Lung (tissue), 11 donors: ENCODE measurements at regions not wholly inside any gene's neighbourhood (a gene's known extent, or its start where the extent isn't known, plus 50 kb on each side); places are given as distances from the start of the nearest gene placed in this dataset.

Source experiments
- ATAC-seq: fragments of 200-7000 bp; cut with Tn5 transposase; one replicate; pipeline ENCODE4 v1.9.1; 2020; ENCODE audit warnings: moderate number of reproducible peaks; ENCODE audit not compliant: insufficient read depth, low FRiP score
- DNase-seq, 3 donors: peaks; one replicate each; pipeline ENCODE4 v3.0.0-alpha.2; 2013 to 2017
- H3K27ac ChIP-seq, 2 donors: one replicate each; pipeline ENCODE4 v1.5.1; 2013; ENCODE audit warnings: mild to moderate bottlenecking in 2 of 2, moderate library complexity in 2 of 2, control low read depth in 1 of 2, inconsistent platforms in 1 of 2, low read depth in 1 of 2, low read length in 1 of 2
- H3K27me3 ChIP-seq, 3 donors: one replicate each; pipeline ENCODE4 v1.5.1; 2013; ENCODE audit warnings: low read length in 2 of 3; ENCODE audit not compliant: control insufficient read depth in 3 of 3, insufficient read depth in 3 of 3
- H3K36me3 ChIP-seq, 4 donors: one replicate each; pipeline ENCODE4 v1.5.1; 2013; ENCODE audit warnings: low read length in 4 of 4, mild to moderate bottlenecking in 1 of 4, moderate library complexity in 1 of 4; ENCODE audit not compliant: control insufficient read depth in 4 of 4, insufficient read depth in 4 of 4
- H3K4me1 ChIP-seq, 5 donors: one replicate each; pipeline ENCODE4 v1.5.1; 2013; ENCODE audit warnings: low read length in 5 of 5, mild to moderate bottlenecking in 2 of 5, moderate library complexity in 1 of 5; ENCODE audit not compliant: control insufficient read depth in 5 of 5, insufficient read depth in 5 of 5
- H3K4me3 ChIP-seq: one replicate; pipeline ENCODE4 v1.5.1; 2013; ENCODE audit warnings: mild to moderate bottlenecking, control low read depth, moderate library complexity
- H3K9ac ChIP-seq, 2 donors: one replicate each; pipeline ENCODE4 v1.5.1; 2013; ENCODE audit warnings: low read length in 2 of 2, control low read depth in 1 of 2; ENCODE audit not compliant: insufficient read depth in 1 of 2
- H3K9me3 ChIP-seq, 4 donors: one replicate each; pipeline ENCODE4 v1.5.1; 2013; ENCODE audit warnings: low read length in 3 of 4, mild to moderate bottlenecking in 1 of 4, moderate library complexity in 1 of 4; ENCODE audit not compliant: control insufficient read depth in 4 of 4, insufficient read depth in 3 of 4
- WGBS, 2 donors: extraction: QIAGEN DNeasy Blood & Tissue Kit; methylation state at CpG; one replicate each; pipeline ENCODE4 v1.1.7; 2013; 5-methylcytosine and 5-hydroxymethylcytosine counted together
- TF ChIP-seq, protein P1 (sequence below): IDR thresholded peaks from 2 replicates; pipeline ENCODE4 v1.5.1; 2012; ENCODE audit warnings: mild to moderate bottlenecking; ENCODE audit errors: control extremely low read depth, extremely low read depth
- donor health status: control.
- donor health status: control.
- donor health status: Bipolar disorder and iron deficiency.
- donor health status: healthy.
- donor health status: DM: yes; HTN: yes; CAD: no.

- no peak overlapping the region for H3K4me3 ChIP-seq
- no peaks in the 10 kb centered on the region for H3K27me3 ChIP-seq
- TF ChIP-seq, protein P1, sequence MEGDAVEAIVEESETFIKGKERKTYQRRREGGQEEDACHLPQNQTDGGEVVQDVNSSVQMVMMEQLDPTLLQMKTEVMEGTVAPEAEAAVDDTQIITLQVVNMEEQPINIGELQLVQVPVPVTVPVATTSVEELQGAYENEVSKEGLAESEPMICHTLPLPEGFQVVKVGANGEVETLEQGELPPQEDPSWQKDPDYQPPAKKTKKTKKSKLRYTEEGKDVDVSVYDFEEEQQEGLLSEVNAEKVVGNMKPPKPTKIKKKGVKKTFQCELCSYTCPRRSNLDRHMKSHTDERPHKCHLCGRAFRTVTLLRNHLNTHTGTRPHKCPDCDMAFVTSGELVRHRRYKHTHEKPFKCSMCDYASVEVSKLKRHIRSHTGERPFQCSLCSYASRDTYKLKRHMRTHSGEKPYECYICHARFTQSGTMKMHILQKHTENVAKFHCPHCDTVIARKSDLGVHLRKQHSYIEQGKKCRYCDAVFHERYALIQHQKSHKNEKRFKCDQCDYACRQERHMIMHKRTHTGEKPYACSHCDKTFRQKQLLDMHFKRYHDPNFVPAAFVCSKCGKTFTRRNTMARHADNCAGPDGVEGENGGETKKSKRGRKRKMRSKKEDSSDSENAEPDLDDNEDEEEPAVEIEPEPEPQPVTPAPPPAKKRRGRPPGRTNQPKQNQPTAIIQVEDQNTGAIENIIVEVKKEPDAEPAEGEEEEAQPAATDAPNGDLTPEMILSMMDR: no peak
- no peaks in the 10 kb centered on the region for H3K4me1 ChIP-seq
- WGBS, 2 donors: 83 to 93% methylated on average over 15 of the region's 15 CpGs
- H3K9me3 ChIP-seq: peaks cover 0 to 7% (median 0%) of the 10 kb centered on the region in 4 donors
- no peaks in the 10 kb centered on the region for H3K36me3 ChIP-seq
- ATAC-seq (no peak), DNase-seq (no peak)
- no peak overlapping the region for H3K9ac ChIP-seq
- H3K27ac ChIP-seq: no peak overlapping the region
Observed at GRCh38 chr16:88325087-88325750, 57.5 kb upstream of the ZNF469 start.

GRCh38 chr16:88325976-88326375, 56.8 kb upstream of the ZNF469 start:
- Histone ChIP-seq H3K27me3 (no peaks in the 10 kb centered on the region), H3K36me3 (no peaks in the 10 kb centered on the region), H3K27ac (no peak overlapping the region), H3K9me3 (peaks cover 0 to 7% (median 0%) of the 10 kb centered on the region in 4 donors), H3K9ac (no peak overlapping the region), H3K4me3 (no peak overlapping the region), H3K4me1 (no peaks in the 10 kb centered on the region)
- 89 to 90% methylated on average over 3 of the region's 3 CpGs for WGBS, 2 donors
- ATAC-seq (no peak), DNase-seq (no peak)
- TF ChIP-seq, protein P1: no peak

DNA sequence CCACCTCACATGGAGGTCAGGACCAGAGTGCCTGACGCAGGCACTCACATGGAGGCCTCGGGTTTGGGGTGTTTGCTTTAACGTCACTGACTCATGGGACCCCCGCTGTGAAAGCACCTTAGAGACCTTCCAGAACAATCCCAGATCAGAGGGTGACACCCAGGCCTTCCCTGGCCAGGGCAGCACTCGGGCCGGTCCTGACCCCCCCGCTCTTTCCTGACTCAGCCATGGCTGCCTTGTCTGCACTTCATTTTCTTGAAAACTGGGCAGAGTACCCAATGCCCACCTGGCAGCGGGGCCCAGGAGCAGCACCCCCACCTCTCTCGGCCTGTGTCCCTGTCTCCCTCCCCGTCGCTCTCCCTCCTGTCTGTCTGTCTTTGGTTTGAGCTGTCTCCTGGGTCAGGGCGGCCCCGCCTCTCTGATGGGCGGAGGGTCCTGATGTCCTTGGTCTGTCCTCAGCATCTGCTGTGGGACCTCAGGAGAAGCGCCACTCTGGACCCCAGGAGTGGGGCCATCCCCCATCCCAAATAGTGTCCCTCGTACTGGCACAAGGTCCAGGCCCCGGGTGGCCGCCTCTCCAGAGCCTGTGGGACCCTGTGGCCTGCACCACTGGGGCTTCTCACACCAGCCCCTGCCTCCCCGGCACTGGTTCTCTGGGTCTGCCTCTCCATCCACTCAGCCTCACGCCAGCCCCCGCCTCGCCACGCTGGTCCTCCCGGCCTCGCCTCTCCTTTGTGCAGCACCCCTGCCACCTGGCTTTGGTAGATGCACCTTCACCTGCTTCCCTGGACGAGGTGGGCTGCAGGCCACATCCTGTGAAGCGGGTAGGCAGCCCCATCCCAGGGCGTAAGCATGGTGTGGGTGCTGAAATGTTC, 55.9 kb upstream of the ZNF469 start:
- H3K27ac ChIP-seq: no peak overlapping the region
- TF ChIP-seq, protein P1: no peak
- peaks cover 0 to 4% (median under 1%) of the 10 kb centered on the region in 4 donors for H3K9me3 ChIP-seq
- DNase-seq (no peak), ATAC-seq (no peak)
- 91 to 93% methylated on average over 28 of the region's 28 CpGs for WGBS, 2 donors
- H3K4me3 ChIP-seq: no peak overlapping the region
- no peak overlapping the region for H3K9ac ChIP-seq
- H3K36me3 ChIP-seq: no peaks in the 10 kb centered on the region
- H3K4me1 ChIP-seq: no peaks in the 10 kb centered on the region
- no peaks in the 10 kb centered on the region for H3K27me3 ChIP-seq
